ENCODE measurements at regions not wholly inside any gene's neighbourhood (a gene's known extent, or its start where the extent isn't known, plus 50 kb on each side); places are given as distances from the start of the nearest gene placed in this dataset.
"Not testable (repeated sequence)": the region's sequence is repeated elsewhere in the genome, so short reads cannot be mapped to it uniquely, and the experiment has no call there.

DNA sequence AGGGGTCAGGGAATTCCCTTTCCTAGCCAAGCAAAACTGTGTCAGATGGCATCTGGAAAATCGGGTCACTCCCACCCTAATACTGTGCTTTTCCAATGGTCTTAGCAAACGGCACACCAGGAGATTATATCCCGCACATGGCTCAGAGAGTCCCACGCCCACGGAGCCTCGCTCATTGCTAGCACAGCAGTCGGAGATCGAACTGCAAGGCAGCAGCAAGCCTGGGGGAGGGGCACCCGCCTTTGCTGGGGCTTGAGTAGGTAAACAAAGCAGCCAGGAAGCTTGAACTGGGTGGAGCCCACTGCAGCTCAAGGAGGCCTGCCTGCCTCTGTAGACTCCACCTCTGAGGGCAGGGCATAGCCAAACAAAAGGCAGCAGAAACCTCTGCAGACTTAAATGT lies 393.3 kb upstream of the ONECUT1 start:
- not testable (repeated sequence) for TF ChIP-seq CTCF (conservative IDR thresholded peaks at IDR 0.05); ZFX (IDR thresholded peaks at IDR 0.05)

All from C4-2B (cell line).